Left lung (tissue), 4 donors: ENCODE measurements at regions not wholly inside any gene's neighbourhood (a gene's known extent, or its start where the extent isn't known, plus 50 kb on each side); places are given as distances from the start of the nearest gene placed in this dataset.

Experiments
- ATAC-seq: fragments of 200-7000 bp; cut with Tn5 transposase; one replicate; pipeline ENCODE4 v1.9.1; 2020; ENCODE audit warnings: moderate library complexity
- DNase-seq, 4 donors: peaks; one replicate each; pipeline ENCODE4 v3.0.0-alpha.2; 2013 to 2020
- H3K27ac ChIP-seq, 2 donors: fragments of 200-600 bp; sonication (generic) in 1 of 2; one replicate each; pipeline versions ENCODE4 v1.5.0 to v1.8.0; 2020 to 2021
- H3K27me3 ChIP-seq, 2 donors: fragments of 200-600 bp; sonication (generic) in 1 of 2; one replicate each; pipeline versions ENCODE4 v1.5.0 to v1.8.0; 2020 to 2021
- H3K36me3 ChIP-seq, 2 donors: fragments of 200-600 bp; sonication (generic) in 1 of 2; one replicate each; pipeline versions ENCODE4 v1.5.0 to v1.8.0; 2020 to 2021
- H3K4me1 ChIP-seq, 2 donors: fragments of 200-600 bp; one replicate each; pipeline ENCODE4 v1.8.0; 2021
- H3K4me3 ChIP-seq, 2 donors: fragments of 200-600 bp; sonication (generic) in 1 of 2; one replicate each; pipeline versions ENCODE4 v1.5.0 to v1.8.0; 2020 to 2021; ENCODE audit warnings: mild to moderate bottlenecking in 1 of 2
- H3K9me3 ChIP-seq, 2 donors: fragments of 200-600 bp; sonication (generic) in 1 of 2; one replicate each; pipeline versions ENCODE4 v1.5.0 to v1.8.0; 2020 to 2021
- CTCF ChIP-seq, 2 donors: fragments of 200-600 bp; sonication (generic) in 1 of 2; IDR thresholded peaks; one replicate each; pipeline versions ENCODE4 v1.5.0 to v1.8.0; 2021; ENCODE audit warnings: antibody characterized with exemption in 2 of 2
- intact Hi-C, 2 donors: fragments of 100-400 bp; cut with DNase I; formaldehyde crosslinking; loops; one replicate each; pipeline versions ENCODE4 v1.11.2 to v1.14.2; 2022
- donor health status: DM: no; HTN: yes; CAD: no.
- donor health status: DM: no; HTN: no; CAD: no.

- TF ChIP-seq CTCF (IDR thresholded peaks at IDR 0.05) = no peak
- Histone ChIP-seq H3K4me1 (peaks cover 0 to 35% of the 10 kb centered on the region in 2 donors), H3K27me3 (peaks cover 0 to 13% of the 10 kb centered on the region in 2 donors), H3K4me3 (no peak overlapping the region), H3K9me3 (peaks cover 0 to 5% of the 10 kb centered on the region in 2 donors), H3K27ac (peak overlapping the region in 1 of 2 donors; percentile 61), H3K36me3 (no peaks in the 10 kb centered on the region)
- intact Hi-C loops = no loop called here
- DNase-seq (no peak), ATAC-seq (peak; percentile 32)
These were observed 475.4 kb downstream of the PTPRU start for GRCh38 chr1:29711582-29712283.

GRCh38 chr1:29709704-29710280 lies 473.5 kb downstream of the PTPRU start:
- no peaks in the 10 kb centered on the region for H3K36me3 ChIP-seq
- no peak overlapping the region for H3K4me3 ChIP-seq
- peaks cover 0 to 35% of the 10 kb centered on the region in 2 donors for H3K4me1 ChIP-seq
- no peak overlapping the region for H3K27ac ChIP-seq
- ATAC-seq (no peak), DNase-seq (no peak)
- no peak for TF ChIP-seq CTCF (IDR thresholded peaks at IDR 0.05)
- H3K27me3 ChIP-seq = peaks cover 0 to 33% of the 10 kb centered on the region in 2 donors
- H3K9me3 ChIP-seq = no peaks in the 10 kb centered on the region
- intact Hi-C loops = no loop called here

GRCh38 chr1:29708796-29709703 lies 472.7 kb downstream of the PTPRU start:
- Histone ChIP-seq H3K9me3 (no peaks in the 10 kb centered on the region), H3K27ac (no peak overlapping the region), H3K4me1 (peaks cover 0 to 35% of the 10 kb centered on the region in 2 donors), H3K27me3 (peaks cover 0 to 40% of the 10 kb centered on the region in 2 donors), H3K36me3 (no peaks in the 10 kb centered on the region), H3K4me3 (no peak overlapping the region)
- intact Hi-C loops = no loop called here
- ATAC-seq = peak; percentile 13
- DNase-seq = no peak
- TF ChIP-seq CTCF (IDR thresholded peaks at IDR 0.05) = no peak

GRCh38 chr1:29708381-29708780 lies 472.1 kb downstream of the PTPRU start:
- TF ChIP-seq CTCF (IDR thresholded peaks at IDR 0.05) = no peak
- no peaks in the 10 kb centered on the region for H3K9me3 ChIP-seq
- no peaks in the 10 kb centered on the region for H3K36me3 ChIP-seq
- DNase-seq = no peak
- H3K27me3 ChIP-seq = peaks cover 0 to 44% of the 10 kb centered on the region in 2 donors
- no peak overlapping the region for H3K27ac ChIP-seq
- no peak for ATAC-seq
- H3K4me1 ChIP-seq = peaks cover 0 to 35% of the 10 kb centered on the region in 2 donors
- intact Hi-C loops = no loop called here
- H3K4me3 ChIP-seq = no peak overlapping the region

- intact Hi-C loops = no loop called here
- Histone ChIP-seq H3K36me3 (no peaks in the 10 kb centered on the region), H3K4me1 (peaks cover 0 to 30% of the 10 kb centered on the region in 2 donors), H3K27me3 (peaks cover 0 to 44% of the 10 kb centered on the region in 2 donors), H3K27ac (no peak overlapping the region), H3K9me3 (no peaks in the 10 kb centered on the region), H3K4me3 (no peak overlapping the region)
- ATAC-seq (no peak), DNase-seq (no peak)
- no peak for TF ChIP-seq CTCF (IDR thresholded peaks at IDR 0.05)
These were observed 471.5 kb downstream of the PTPRU start for GRCh38 chr1:29707796-29708195.
